Ovary (tissue), 7 donors: ENCODE measurements at regions not wholly inside any gene's neighbourhood (a gene's known extent, or its start where the extent isn't known, plus 50 kb on each side); places are given as distances from the start of the nearest gene placed in this dataset.

Source experiments
- DNase-seq, 5 donors: peaks; one replicate each; pipeline ENCODE4 v3.0.0-alpha.2; 2019 to 2020
- H3K27ac ChIP-seq, 2 donors: fragments of 200-600 bp; one replicate each; pipeline versions ENCODE4 v1.5.1 to v1.8.0; 2019 to 2022
- H3K27me3 ChIP-seq: fragments of 200-600 bp; one replicate; pipeline ENCODE4 v1.8.0; 2022
- H3K36me3 ChIP-seq: fragments of 200-600 bp; sonication (generic); one replicate; pipeline ENCODE4 v1.5.1; 2019
- H3K4me1 ChIP-seq: one replicate; pipeline ENCODE4 v1.8.1; 2013; ENCODE audit warnings: mild to moderate bottlenecking, moderate library complexity; ENCODE audit not compliant: insufficient read depth
- H3K4me3 ChIP-seq: fragments of 200-600 bp; sonication (generic); one replicate; pipeline ENCODE4 v1.5.1; 2017
- H3K9me3 ChIP-seq, 2 donors: fragments of 200-600 bp in 1 of 2; sonication (generic) in 1 of 2; one replicate each; pipeline versions ENCODE4 v1.5.1 to v1.8.1; 2013 to 2019; ENCODE audit warnings: mild to moderate bottlenecking in 1 of 2, moderate library complexity in 1 of 2
- CTCF ChIP-seq, 3 donors: fragments of 450-650 bp in 2 of 3; fragments of 200-600 bp in 1 of 3; IDR thresholded peaks; one replicate each; pipeline versions ENCODE4 v1.5.1 to v1.8.0; 2016 to 2022; ENCODE audit warnings: antibody characterized with exemption in 3 of 3, mild to moderate bottlenecking in 1 of 3
- EP300 ChIP-seq: sonication (generic); formaldehyde crosslinking; IDR thresholded peaks from one replicate; pipeline ENCODE4 v1.6.1; 2017; ENCODE audit warnings: antibody characterized with exemption
- POLR2A ChIP-seq: fragments of 450-650 bp; IDR thresholded peaks from one replicate; pipeline ENCODE4 v1.6.1; 2017; ENCODE audit warnings: antibody characterized with exemption, mild to moderate bottlenecking, moderate library complexity
- WGBS, 3 donors: extraction: QIAGEN DNeasy Blood & Tissue Kit in 1 of 3; methylation state at CpG; one replicate each; pipeline versions ENCODE4 v1.1.5 to v1.1.7; 2013 to 2017; 5-methylcytosine and 5-hydroxymethylcytosine counted together
- intact Hi-C, 4 donors: fragments of 100-400 bp; cut with DNase I; formaldehyde crosslinking; loops; one replicate each; pipeline versions ENCODE4 v1.11.0 to v1.15.1; 2022 to 2023
- donor health status: DM: no; HTN: no; CAD: no; lungs with moderate emphysema.
- donor health status: DM: no; HTN: no; CAD: no.
- donor health status: Bipolar disorder and iron deficiency.
- donor health status: DM: no; HTN: no; CAD: no.
- donor health status: DM: yes; HTN: yes; CAD: no.

GRCh38 chr15:36432161-36432560 lies 147.3 kb upstream of the CDIN1 start:
- no peak overlapping the region for H3K4me3 ChIP-seq
- no peaks in the 10 kb centered on the region for H3K36me3 ChIP-seq
- no peaks in the 10 kb centered on the region for H3K27me3 ChIP-seq
- H3K27ac ChIP-seq = no peak overlapping the region
- intact Hi-C loops = no loop called here
- no peaks in the 10 kb centered on the region for H3K4me1 ChIP-seq
- H3K9me3 ChIP-seq = no peaks in the 10 kb centered on the region
- 72 to 79% (median 74%) methylated on average over 2 of the region's 2 CpGs for WGBS, 3 donors
- no peak for DNase-seq
- TF ChIP-seq POLR2A (no peak), EP300 (no peak), CTCF (IDR thresholded peaks at IDR 0.05) (no peak)

DNA sequence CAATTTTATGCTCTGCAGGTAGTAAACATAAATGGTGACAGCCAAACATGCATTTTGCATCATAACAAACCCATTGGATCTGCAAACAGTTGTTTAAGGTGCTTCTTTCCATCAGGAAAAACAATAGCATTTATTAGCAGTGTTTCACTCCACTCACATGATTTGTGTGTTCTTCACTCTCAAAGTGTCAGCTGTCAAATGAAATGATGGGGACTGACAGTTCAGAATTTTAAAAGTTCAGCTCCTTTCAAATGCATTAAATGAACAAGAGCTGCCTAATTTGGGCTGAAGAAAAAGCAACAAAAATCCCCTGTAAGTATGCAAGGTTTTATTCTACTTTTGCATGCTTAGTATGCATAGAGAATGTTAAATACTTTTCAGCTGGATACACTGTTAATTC lies 145.2 kb upstream of the CDIN1 start:
- intact Hi-C loops = no loop called here
- Histone ChIP-seq H3K27me3 (no peaks in the 10 kb centered on the region), H3K9me3 (no peaks in the 10 kb centered on the region), H3K4me1 (no peaks in the 10 kb centered on the region), H3K36me3 (no peaks in the 10 kb centered on the region), H3K4me3 (no peak overlapping the region), H3K27ac (no peak overlapping the region)
- DNase-seq = no peak
- no peak for TF ChIP-seq POLR2A

GRCh38 chr15:36438499-36438898 lies 140.9 kb upstream of the CDIN1 start:
- Histone ChIP-seq H3K9me3 (no peaks in the 10 kb centered on the region), H3K27me3 (no peaks in the 10 kb centered on the region), H3K36me3 (no peaks in the 10 kb centered on the region), H3K4me1 (no peaks in the 10 kb centered on the region), H3K27ac (no peak overlapping the region), H3K4me3 (no peak overlapping the region)
- TF ChIP-seq EP300 (no peak), POLR2A (no peak), CTCF (IDR thresholded peaks at IDR 0.05) (no peak)
- intact Hi-C loops = no loop called here
- WGBS, 3 donors = 43 to 64% (median 53%) methylated on average over 3 of the region's 3 CpGs
- DNase-seq = no peak

- 72 to 100% (median 95%) methylated on average over 2 of the region's 2 CpGs for WGBS, 3 donors
- intact Hi-C loops = no loop called here
- no peaks in the 10 kb centered on the region for H3K36me3 ChIP-seq
- no peak for DNase-seq
- H3K4me3 ChIP-seq = no peak overlapping the region
- H3K4me1 ChIP-seq = no peaks in the 10 kb centered on the region
- no peaks in the 10 kb centered on the region for H3K9me3 ChIP-seq
- no peaks in the 10 kb centered on the region for H3K27me3 ChIP-seq
- TF ChIP-seq POLR2A (no peak), EP300 (no peak)
- no peak overlapping the region for H3K27ac ChIP-seq
Measured at GRCh38 chr15:36447373-36447772, 132.1 kb upstream of the CDIN1 start.

GRCh38 chr15:36448418-36448817 lies 131.0 kb upstream of the CDIN1 start:
- H3K27ac ChIP-seq = no peak overlapping the region
- no peaks in the 10 kb centered on the region for H3K36me3 ChIP-seq
- H3K9me3 ChIP-seq = no peaks in the 10 kb centered on the region
- TF ChIP-seq CTCF (IDR thresholded peaks at IDR 0.05) (no peak), POLR2A (no peak), EP300 (no peak)
- no peaks in the 10 kb centered on the region for H3K27me3 ChIP-seq
- intact Hi-C loops = no loop called here
- no peak overlapping the region for H3K4me3 ChIP-seq
- H3K4me1 ChIP-seq = no peaks in the 10 kb centered on the region
- DNase-seq = no peak

GRCh38 chr15:36449084-36449661 lies 130.3 kb upstream of the CDIN1 start:
- Histone ChIP-seq H3K27ac (no peak overlapping the region), H3K4me1 (no peaks in the 10 kb centered on the region), H3K9me3 (no peaks in the 10 kb centered on the region), H3K27me3 (no peaks in the 10 kb centered on the region), H3K4me3 (no peak overlapping the region), H3K36me3 (no peaks in the 10 kb centered on the region)
- DNase-seq = no peak
- 58 to 60% (median 58%) methylated on average over 5 of the region's 5 CpGs for whole genome bisulfite sequencing, 3 donors
- TF ChIP-seq POLR2A (no peak), CTCF (IDR thresholded peaks at IDR 0.05) (no peak), EP300 (no peak)
- intact Hi-C loops = no loop called here
